ENCODE measurements at regions not wholly inside any gene's neighbourhood (a gene's known extent, or its start where the extent isn't known, plus 50 kb on each side); places are given as distances from the start of the nearest gene placed in this dataset.

DNA sequence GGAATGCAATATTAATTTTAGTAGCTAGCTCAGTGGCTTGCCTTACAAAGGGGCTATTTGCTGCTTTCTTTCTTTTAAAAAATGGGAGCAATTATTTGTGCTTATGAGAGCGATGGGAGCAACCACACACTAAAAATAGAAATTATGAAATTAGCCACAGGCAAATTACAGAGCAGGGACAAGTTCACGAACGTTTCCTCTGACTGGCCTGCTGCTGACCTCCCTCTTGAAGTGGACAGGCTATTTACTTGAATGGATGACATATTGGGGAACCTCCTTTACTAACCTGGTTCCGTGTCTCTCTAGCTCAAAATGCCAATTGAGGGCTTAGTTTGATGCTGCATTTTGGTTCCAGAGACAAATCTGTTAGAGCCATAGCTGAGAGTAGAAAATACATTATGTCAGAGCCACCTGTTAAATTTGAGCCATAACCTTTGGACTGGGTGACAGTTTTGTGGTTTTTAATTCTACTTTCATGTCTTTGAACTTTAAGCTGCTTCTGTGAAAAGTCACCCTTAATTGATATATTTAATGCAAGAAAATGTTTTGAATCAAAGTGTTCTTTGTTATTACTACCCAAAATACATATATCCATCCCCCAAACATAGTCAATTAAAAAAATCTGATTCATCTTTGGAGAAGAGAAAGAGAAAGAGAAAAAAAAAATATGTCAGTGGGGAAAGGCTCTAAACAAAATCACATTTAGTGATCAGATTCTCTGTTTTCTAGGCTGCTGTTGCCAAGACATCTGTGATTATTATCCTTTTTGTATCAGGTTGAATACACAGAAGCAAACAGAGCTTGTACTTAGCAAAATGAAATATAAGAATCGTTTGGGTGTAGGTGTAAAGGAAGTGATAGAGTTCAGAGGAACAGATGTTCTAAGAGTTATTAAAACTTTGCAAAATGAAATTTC is 351.9 kb downstream of the ADGRL2 start:
- TF ChIP-seq, protein P1, sequence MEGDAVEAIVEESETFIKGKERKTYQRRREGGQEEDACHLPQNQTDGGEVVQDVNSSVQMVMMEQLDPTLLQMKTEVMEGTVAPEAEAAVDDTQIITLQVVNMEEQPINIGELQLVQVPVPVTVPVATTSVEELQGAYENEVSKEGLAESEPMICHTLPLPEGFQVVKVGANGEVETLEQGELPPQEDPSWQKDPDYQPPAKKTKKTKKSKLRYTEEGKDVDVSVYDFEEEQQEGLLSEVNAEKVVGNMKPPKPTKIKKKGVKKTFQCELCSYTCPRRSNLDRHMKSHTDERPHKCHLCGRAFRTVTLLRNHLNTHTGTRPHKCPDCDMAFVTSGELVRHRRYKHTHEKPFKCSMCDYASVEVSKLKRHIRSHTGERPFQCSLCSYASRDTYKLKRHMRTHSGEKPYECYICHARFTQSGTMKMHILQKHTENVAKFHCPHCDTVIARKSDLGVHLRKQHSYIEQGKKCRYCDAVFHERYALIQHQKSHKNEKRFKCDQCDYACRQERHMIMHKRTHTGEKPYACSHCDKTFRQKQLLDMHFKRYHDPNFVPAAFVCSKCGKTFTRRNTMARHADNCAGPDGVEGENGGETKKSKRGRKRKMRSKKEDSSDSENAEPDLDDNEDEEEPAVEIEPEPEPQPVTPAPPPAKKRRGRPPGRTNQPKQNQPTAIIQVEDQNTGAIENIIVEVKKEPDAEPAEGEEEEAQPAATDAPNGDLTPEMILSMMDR (IDR thresholded peaks at IDR 0.05): no peak
- no peak for TF ChIP-seq POLR2A (IDR thresholded peaks at IDR 0.05)

Data from right lobe of liver (tissue), 4 donors.